Effector CD4-positive, alpha-beta T cell (primary cell): ENCODE measurements at regions not wholly inside any gene's neighbourhood (a gene's known extent, or its start where the extent isn't known, plus 50 kb on each side); places are given as distances from the start of the nearest gene placed in this dataset.

ENCODE experiments used
- DNase-seq: peaks from one replicate; pipeline ENCODE4 v3.0.0-alpha.2; 2020

DNA sequence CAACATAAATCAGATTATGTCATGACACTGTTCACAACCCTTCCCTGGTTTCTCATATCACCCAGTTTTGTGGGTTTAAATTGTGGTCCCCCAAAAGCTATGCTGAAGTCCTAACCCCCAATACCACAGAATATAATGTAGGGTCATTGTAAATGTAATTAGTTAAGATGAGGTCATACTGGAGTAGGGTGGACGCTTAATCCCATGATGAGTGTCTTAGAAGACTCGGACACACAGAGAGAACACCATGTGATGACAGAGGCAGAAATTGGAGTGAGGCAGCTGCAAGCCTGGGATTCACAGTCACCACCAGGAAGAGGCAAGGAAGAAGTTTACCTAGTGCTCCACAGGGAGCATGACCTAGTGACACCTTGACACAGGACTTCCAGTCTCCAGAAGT, 197.8 kb downstream of the SALL1 start:
- no peak for DNase-seq

DNA sequence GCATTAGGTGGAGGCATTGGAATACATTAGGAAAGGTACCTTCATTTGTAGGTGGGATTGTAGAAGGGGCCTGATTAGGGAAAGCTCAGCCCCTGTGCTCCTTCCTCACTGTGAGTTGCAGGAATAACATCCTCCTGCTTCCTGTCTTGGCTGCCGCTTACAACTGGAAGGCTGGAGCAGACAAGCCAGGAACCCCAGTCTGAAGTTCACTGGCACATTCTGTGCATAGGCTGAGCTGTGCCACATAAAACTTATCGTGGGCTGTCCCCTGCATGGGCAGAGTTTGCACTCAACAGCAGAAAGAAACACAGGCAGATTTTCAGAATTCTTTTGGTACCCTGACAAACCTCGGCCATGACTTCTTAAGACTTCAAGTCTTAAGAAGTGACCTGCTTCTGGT, 200.1 kb downstream of the SALL1 start:
- no peak for DNase-seq

DNA sequence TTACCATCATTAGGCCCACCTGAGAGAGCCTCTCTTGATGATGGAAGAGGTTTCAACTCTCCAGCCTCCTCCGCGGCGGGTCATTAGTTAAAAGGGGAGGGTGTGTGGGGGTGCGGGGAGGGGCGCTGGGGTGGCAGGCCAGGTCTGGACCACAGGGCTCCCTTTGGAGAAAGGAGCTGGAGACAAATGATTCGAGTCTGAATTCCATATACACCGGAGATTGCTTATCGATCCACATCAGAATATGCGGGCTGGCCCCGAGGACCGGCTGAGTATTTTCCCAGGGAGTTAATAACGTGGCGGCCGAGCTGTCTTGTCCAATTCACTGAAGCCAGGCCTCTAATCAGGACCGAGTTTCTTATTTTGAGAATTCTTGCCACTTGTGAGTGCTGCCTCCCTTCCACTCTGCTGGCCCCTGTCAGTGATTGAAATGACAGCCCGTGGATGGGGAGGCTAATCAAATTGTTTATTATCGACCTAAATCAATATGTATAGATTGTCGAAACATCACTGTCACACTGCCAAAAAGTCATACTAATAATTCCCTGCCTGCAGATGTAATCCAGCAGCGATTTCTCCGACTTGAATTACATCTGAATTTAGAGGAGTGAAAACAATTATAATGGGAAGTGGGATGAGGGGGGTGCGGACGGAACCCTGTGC, 202.7 kb downstream of the SALL1 start:
- DNase-seq, result no peak

DNA sequence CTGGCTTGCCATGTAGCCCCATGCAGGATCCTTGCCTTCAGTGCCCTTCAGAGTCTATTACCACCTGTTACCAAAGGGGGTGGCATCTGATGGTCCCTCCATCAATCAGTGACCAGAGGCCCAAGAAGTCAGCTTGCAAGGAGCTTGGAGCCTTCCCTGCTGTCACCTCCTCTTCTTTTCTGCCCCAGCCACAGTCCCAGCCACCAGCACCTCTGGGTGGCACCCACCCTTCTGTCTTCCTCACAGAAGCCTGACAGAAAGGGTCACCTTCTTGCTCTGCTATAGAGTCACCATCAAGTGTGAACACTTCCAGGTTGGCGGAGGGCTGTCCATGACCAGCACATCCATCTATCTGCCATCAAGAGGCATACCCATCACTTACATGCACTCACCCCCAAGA, 203.2 kb downstream of the SALL1 start:
- no peak for DNase-seq

GRCh38 chr16:50946606-50947005, 204.5 kb downstream of the SALL1 start:
- no peak for DNase-seq

DNA sequence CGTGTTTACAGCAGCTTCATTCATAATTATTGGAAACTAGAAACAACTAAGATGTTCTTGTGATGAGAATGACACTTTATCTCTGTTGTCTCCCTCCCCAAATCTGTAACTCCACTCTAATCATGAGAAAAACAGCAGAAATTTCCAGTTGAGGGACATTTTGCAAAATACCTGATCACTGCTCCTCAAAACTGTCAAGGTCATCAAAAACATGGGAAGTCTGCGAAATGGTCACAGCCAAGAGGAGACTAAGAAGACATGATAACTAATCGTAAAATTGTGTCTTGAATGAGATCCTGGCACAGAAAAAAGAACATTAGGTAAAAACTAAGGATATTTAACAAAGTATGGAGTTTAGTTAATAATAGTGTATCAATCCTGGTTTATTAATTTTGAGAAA, 204.2 kb downstream of the CYLD start:
- DNase-seq, result no peak

- DNase-seq, result no peak
Observed at GRCh38 chr16:50945171-50945570, 203.3 kb downstream of the CYLD start.

- no peak for DNase-seq
Observed at GRCh38 chr16:50944436-50944835, 202.6 kb downstream of the CYLD start.

DNA sequence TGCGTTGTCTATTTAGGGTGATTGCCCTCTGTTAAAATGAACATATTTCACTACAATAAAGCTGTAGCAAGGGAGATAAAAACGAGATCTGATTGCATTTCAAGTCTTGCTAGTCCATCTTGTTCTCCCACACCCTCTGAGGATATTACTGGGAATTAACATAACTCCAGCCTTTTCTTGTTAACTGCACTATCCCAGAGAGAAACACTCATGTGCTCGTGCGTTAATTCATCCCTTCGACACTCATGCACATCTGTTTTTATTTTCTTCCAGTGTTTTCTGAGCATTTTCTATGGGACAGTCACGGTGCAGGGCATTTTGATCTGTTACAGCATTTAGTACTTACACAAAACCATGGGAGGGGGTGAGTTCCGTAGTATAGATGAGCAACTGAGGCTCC, 202.1 kb downstream of the CYLD start:
- no peak for DNase-seq

DNA sequence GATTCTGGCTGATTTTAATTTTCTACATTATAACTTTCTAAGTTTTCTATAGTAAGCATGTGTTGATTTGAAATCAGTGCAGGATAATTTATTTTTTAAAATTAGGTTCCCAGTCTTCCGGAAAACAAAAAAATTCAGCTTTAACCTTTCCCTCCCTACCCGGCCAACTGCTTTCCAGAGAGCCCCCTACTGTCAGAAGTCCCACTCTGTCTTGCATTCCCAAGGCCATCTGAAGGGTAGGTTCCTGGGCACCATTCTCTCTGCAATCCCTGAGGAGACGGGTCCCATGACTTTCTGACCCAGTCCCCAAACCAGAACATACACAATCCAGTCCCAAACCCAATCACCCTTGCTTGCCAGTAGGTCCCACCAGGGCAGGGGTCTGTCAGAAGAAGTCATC, 200.3 kb downstream of the CYLD start:
- no peak for DNase-seq

DNA sequence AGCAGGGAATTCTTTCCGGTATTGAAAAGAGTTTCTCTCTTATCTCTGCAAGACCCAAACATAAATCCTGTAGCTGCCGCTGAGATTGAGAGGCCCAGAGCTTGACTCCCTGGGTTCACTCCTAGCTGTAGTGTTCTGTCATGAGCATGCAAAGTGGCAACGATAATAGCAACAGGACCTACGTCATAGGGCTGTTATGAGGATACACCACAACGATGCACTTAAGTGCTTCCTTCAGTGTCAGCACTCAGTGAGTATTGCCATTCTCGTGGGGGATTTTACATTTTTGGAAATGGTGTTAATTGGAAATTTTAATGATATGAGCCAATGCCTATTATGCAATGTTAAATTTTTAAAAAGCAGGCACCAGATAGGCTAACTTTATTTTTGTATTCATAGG, 199.8 kb downstream of the CYLD start:
- no peak for DNase-seq

GRCh38 chr16:50940275-50940854, 198.5 kb downstream of the CYLD start:
- no peak for DNase-seq

DNA sequence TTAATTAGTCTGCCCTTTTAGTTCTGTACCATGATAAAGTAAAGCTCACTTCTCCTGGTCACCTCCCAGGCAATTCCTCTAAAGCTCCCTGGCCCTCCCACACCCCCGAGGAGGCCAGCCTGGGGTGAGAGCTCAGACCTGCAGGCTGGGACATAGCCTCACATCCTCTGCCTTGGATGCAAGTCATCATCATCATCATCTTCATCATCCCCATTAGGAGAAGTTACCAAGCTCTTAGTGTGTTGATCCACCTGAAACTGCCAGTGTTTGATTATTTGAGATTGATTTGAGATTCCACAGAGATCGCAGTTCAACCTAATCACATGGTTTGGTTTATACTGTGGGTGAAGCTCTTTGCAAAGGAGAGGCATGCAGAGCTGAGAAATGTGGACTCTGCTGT, 197.5 kb downstream of the CYLD start:
- no peak for DNase-seq

GRCh38 chr16:50938932-50939331, 197.0 kb downstream of the CYLD start:
- no peak for DNase-seq

- no peak for DNase-seq
Observed at GRCh38 chr16:50933262-50933661, 191.4 kb downstream of the CYLD start.

- DNase-seq, result no peak
Observed at GRCh38 chr16:50932348-50932935, 190.6 kb downstream of the CYLD start.

- DNase-seq, result no peak
Observed at GRCh38 chr16:50928065-50928464, 186.2 kb downstream of the CYLD start.

- DNase-seq, result no peak
Observed at GRCh38 chr16:50925758-50926357, 184.0 kb downstream of the CYLD start.

DNA sequence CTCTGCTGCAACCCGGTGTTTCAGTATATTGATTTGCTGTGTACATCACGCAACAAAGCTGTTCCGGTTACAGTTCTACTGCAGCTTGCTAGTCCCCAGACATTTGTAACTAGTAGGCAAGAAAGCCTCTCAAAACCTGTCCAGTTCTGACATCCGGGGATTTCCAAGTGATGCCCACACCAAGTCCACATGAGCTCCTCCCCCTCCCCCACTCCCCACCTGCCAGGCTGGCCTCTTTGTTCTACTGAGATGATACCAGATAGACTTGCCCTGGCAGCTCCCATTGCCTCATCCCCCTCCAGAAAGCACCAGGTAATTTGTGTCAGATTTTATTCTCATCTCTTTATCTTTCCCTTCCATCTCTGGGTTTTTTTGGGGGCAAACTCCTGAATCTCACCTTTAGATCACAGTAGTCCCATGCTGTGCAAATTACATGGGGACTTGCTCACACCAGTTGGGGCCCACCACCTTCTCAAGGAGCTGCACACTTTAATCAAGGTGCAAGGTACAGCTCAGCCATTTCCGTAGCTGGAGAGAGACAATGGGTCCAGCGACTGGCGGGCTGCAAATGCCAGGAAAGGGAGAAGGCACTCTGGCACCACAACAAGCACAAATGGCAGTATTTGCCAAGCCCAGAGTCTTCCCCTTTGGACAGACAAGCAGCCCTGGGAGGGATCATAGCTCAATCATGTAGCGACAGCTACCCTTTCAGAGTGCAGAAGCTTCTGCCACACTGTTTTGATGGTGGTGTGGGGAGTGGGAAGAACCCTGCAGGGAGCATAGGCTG, 183.1 kb downstream of the CYLD start:
- no peak for DNase-seq

- no peak for DNase-seq
Observed at GRCh38 chr16:50917950-50918703, 176.2 kb downstream of the CYLD start.

GRCh38 chr16:50916040-50916439, 174.2 kb downstream of the CYLD start:
- no peak for DNase-seq

DNA sequence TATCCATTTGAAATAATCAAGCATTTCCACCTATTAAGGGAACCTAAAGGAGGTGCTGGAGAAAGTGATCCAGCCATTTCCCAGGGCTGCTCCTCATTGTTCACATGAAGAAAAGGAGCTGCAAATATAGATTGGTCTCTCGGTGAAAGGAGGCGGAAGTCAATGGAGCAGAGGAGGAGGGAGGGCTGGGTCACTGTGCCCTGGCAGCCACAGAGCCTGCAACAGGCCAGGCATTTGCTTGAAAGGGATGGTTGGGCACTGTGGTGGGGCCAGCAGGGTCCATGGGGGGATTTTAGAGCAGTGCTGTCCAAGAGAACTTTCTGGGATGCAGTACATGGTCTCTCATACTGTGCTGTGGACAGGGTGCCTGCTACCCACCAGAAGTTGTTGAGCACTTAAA, 173.2 kb downstream of the CYLD start:
- no peak for DNase-seq

GRCh38 chr16:50910736-50911100, 168.8 kb downstream of the CYLD start:
- no peak for DNase-seq
